ENCODE measurements at regions not wholly inside any gene's neighbourhood (a gene's known extent, or its start where the extent isn't known, plus 50 kb on each side); places are given as distances from the start of the nearest gene placed in this dataset.
A peak's percentile ranks its signal among the peaks of the same experiment; 100 is the strongest.

GRCh38 chr2:152881527-152881926, 163.1 kb downstream of the ARL6IP6 start:
- H3K36me3 ChIP-seq: no peaks in the 10 kb centered on the region
- peaks cover 0 to 5% (median 0%) of the 10 kb centered on the region in 3 donors for H3K4me1 ChIP-seq
- no peaks in the 10 kb centered on the region for H3K9me3 ChIP-seq
- TF ChIP-seq POLR2A (IDR thresholded peaks at IDR 0.05): no peak
- TF ChIP-seq CTCF (IDR thresholded peaks at IDR 0.05): no peak
- intact Hi-C loops (cut with DNase I): no loop called here
- H3K27me3 ChIP-seq: no peaks in the 10 kb centered on the region
- no peak overlapping the region for H3K4me3 ChIP-seq
- no peak overlapping the region for H3K27ac ChIP-seq
- no peak for DNase-seq

- no peak for TF ChIP-seq POLR2A (IDR thresholded peaks at IDR 0.05)
- no peak for TF ChIP-seq CTCF (IDR thresholded peaks at IDR 0.05)
- no peak overlapping the region for H3K27ac ChIP-seq
- 72 to 94% methylated on average over 3 of the region's 3 CpGs for WGBS, 2 donors
- DNase-seq: no peak
- intact Hi-C loops (cut with DNase I): no loop called here
- peaks cover 0 to 22% (median 12%) of the 10 kb centered on the region in 3 donors for H3K4me1 ChIP-seq
- no peaks in the 10 kb centered on the region for H3K9me3 ChIP-seq
- no peaks in the 10 kb centered on the region for H3K36me3 ChIP-seq
- no peaks in the 10 kb centered on the region for H3K27me3 ChIP-seq
- H3K4me3 ChIP-seq: no peak overlapping the region
These were observed 160.9 kb downstream of the ARL6IP6 start for GRCh38 chr2:152879275-152879674.

GRCh38 chr2:152875701-152876695, 157.6 kb downstream of the ARL6IP6 start:
- Histone ChIP-seq H3K27ac (peak overlapping the region in 2 of 4 donors; percentile 4 to 39), H3K27me3 (no peaks in the 10 kb centered on the region), H3K4me3 (no peak overlapping the region), H3K4me1 (peaks cover 0 to 22% (median 12%) of the 10 kb centered on the region in 3 donors), H3K9me3 (no peaks in the 10 kb centered on the region), H3K36me3 (no peaks in the 10 kb centered on the region)
- no peak for DNase-seq
- TF ChIP-seq CTCF (IDR thresholded peaks at IDR 0.05): no peak
- TF ChIP-seq POLR2A (IDR thresholded peaks at IDR 0.05): no peak
- WGBS, 2 donors: 35 to 38% methylated on average over 6 of the region's 6 CpGs
- intact Hi-C loops (cut with DNase I): no loop called here

GRCh38 chr2:152874955-152875354, 156.5 kb downstream of the ARL6IP6 start:
- TF ChIP-seq POLR2A (IDR thresholded peaks at IDR 0.05): no peak
- no peak for TF ChIP-seq CTCF (IDR thresholded peaks at IDR 0.05)
- intact Hi-C loops (cut with DNase I): no loop called here
- 39 to 51% methylated on average over 3 of the region's 3 CpGs for WGBS, 2 donors
- H3K4me3 ChIP-seq: no peak overlapping the region
- peaks cover 0 to 22% (median 12%) of the 10 kb centered on the region in 3 donors for H3K4me1 ChIP-seq
- H3K36me3 ChIP-seq: no peaks in the 10 kb centered on the region
- no peaks in the 10 kb centered on the region for H3K27me3 ChIP-seq
- H3K9me3 ChIP-seq: no peaks in the 10 kb centered on the region
- no peak overlapping the region for H3K27ac ChIP-seq
- no peak for DNase-seq

- intact Hi-C loops (cut with DNase I): no loop called here
- DNase-seq: no peak
These were observed 151.8 kb downstream of the ARL6IP6 start for GRCh38 chr2:152870239-152870638.

More at GRCh38 chr2:152870239-152870638, 151.8 kb downstream of the ARL6IP6 start:
- Histone ChIP-seq H3K27me3 (no peaks in the 10 kb centered on the region), H3K4me1 (peaks cover 0 to 4% (median 2%) of the 10 kb centered on the region in 3 donors), H3K4me3 (no peak overlapping the region), H3K27ac (no peak overlapping the region), H3K9me3 (no peaks in the 10 kb centered on the region), H3K36me3 (no peaks in the 10 kb centered on the region)
- TF ChIP-seq CTCF (IDR thresholded peaks at IDR 0.05) (no peak), POLR2A (IDR thresholded peaks at IDR 0.05) (no peak)
- 70 to 82% methylated on average over 4 of the region's 4 CpGs for WGBS, 2 donors
